Fibroblast of pulmonary artery (primary cell): ENCODE measurements at regions not wholly inside any gene's neighbourhood (a gene's known extent, or its start where the extent isn't known, plus 50 kb on each side); places are given as distances from the start of the nearest gene placed in this dataset.

Source experiments
- DNase-seq: peaks from one replicate; pipeline ENCODE4 v3.0.0-alpha.2; 2010; ENCODE audit warnings: low read depth
- H3K4me3 ChIP-seq: replicated peaks from 2 replicates; pipeline ENCODE4 v1.5.1; 2011; ENCODE audit warnings: low read depth, mild to moderate bottlenecking, control low read depth, low read length, moderate library complexity
- TF ChIP-seq, protein P1 (sequence below): IDR thresholded peaks from 2 replicates; pipeline ENCODE4 v1.5.1; 2011; ENCODE audit warnings: mild to moderate bottlenecking, control low read depth, low read length, inconsistent platforms; ENCODE audit errors: missing control alignments

DNA sequence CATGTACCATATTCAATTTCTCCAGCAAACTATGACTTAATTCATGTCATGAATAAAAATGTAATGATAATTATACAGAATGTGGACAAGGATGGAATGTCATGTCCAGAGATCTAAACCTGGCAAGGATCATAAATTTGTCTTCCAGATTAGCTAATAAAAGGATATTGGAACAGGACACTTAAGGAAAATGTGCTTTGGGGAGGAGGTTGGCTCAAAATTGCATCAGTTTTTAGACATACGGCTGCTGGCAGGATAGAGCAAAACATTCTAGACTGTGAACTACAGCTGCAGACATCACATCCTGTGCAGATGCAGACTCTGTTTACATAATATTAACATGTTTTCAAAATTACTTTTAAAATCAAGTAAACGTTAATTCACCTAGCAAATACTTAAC, 248.4 kb downstream of the TLR4 start:
- TF ChIP-seq, protein P1, sequence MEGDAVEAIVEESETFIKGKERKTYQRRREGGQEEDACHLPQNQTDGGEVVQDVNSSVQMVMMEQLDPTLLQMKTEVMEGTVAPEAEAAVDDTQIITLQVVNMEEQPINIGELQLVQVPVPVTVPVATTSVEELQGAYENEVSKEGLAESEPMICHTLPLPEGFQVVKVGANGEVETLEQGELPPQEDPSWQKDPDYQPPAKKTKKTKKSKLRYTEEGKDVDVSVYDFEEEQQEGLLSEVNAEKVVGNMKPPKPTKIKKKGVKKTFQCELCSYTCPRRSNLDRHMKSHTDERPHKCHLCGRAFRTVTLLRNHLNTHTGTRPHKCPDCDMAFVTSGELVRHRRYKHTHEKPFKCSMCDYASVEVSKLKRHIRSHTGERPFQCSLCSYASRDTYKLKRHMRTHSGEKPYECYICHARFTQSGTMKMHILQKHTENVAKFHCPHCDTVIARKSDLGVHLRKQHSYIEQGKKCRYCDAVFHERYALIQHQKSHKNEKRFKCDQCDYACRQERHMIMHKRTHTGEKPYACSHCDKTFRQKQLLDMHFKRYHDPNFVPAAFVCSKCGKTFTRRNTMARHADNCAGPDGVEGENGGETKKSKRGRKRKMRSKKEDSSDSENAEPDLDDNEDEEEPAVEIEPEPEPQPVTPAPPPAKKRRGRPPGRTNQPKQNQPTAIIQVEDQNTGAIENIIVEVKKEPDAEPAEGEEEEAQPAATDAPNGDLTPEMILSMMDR = no peak
- no peak overlapping the region for H3K4me3 ChIP-seq
- no peak for DNase-seq

DNA sequence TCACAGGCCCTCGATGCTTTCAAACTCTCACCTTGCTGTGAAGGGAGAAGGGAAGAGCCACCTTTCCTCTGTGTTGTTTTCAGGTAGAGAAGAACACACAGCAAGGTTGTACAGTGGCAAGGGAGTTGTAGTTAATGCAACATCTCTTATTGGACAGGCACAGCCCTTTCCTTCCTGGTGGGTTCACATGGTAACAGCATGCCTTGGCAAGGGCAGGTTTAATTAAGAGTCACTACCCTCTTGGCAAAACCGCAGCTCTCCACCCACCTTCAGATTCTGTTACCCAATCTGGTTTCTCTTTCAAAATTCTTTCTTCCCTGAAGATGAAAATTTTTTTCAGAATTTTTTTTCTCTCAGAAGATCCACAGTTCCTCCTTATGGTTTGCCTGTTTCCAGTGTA, 253.1 kb downstream of the TLR4 start:
- TF ChIP-seq, protein P1 = no peak
- DNase-seq = no peak
- H3K4me3 ChIP-seq = no peak overlapping the region

DNA sequence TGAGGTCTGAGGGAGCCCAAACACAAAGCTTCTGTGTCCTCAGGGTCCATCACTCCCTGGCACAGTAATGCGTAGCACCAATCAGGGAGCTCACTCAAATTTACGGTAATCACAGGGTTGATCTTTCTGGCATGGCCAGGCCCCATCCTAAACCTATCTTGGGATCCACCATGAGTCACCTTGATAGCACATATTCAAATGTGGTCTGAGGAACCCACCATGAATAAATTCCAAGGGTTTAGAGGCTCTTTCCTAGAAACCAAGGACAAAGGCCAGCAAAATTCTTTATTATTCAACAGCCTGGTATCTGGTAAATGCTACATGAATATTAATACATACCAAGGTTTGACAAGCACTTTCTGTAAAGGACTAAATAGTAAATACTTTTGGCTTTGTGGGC, 254.5 kb downstream of the TLR4 start:
- TF ChIP-seq, protein P1 = no peak
- no peak overlapping the region for H3K4me3 ChIP-seq
- DNase-seq = no peak

DNA sequence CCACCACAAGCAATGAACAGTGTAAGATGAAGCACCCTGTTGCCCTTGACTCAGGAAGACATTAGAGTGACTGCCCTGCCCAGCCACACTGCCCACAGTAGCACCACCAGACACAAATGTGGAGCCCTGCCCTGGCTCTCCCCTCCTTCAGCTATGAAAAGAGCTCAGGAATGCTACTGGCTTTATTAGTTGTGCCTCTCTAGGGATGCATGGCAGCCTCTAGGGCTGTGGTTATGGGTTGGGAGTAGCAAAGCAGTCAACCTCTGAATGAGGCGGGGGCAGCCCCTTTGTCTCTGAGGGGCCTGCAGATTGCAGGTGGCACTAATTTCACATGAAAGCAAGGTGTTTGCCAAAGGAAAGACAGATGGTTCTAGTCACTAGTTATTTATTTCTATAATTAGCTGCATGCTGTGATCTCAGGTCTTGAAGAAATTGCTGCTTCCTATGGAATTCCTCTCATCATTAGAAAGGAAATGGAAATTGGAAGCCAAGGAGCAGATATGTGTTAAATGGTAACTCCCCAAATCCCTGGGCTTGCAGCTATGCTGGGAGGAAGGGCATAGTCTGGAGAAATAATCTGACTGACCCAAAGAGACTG, 259.4 kb downstream of the TLR4 start:
- DNase-seq = no peak
- TF ChIP-seq, protein P1 = no peak
- no peak overlapping the region for H3K4me3 ChIP-seq

DNA sequence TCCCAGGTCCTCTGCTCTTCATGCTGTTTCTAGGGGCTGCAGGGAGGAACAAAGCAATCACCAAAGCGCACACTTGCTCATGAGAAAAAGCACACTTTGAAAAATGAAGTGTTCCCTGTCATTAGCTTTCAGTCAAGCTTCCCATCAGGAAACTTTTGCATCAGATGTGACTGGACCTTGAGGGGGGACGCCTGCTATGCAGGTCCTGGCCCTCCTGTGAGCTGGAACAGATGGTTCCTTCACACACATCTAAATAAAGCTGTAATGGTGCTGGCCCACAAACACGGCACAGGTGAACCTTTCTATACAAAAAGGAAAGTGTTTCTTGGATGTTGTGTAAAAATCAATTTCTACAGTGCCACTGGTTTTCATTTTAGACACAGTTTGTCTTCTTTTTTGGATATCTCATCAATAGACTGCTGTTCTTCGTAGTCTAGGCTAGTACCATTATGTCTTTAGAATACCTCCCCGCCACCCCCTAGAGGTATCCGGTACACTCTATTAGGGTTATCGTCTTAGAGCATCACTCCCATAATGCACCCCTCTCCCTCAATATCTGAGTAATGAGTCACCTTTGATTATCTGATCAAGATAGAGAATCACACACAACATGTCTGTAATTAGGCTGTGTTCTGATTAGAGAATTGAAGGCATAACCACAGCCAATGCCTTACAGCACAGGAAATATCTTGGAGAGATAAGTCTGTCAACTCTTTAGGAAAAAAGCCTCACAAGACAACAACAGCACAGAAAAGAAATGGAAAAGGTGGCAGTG, 266.3 kb downstream of the TLR4 start:
- H3K4me3 ChIP-seq = no peak overlapping the region
- DNase-seq = no peak

DNA sequence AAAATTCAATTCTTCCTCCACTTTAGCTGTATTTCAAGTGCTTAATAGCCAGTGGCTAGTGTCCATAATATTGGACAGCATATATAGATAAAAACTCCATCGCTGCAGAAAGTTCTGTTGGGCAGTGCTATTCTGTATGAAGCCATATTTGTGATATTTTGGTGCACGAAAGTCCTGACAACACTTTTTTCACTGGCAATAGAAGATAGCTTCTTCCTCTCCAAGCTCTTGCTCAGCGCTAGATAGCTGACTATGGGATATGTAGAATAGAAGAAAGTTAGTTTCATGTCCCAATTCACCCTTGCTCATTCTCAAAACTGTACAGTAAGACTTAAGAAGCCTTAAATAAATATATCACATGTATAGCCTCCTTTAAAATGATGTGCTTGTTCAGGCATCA, 269.9 kb downstream of the TLR4 start:
- no peak for DNase-seq
- TF ChIP-seq, protein P1 = no peak
- H3K4me3 ChIP-seq = no peak overlapping the region

More for the DNA sequence above, 266.3 kb downstream of the TLR4 start:
- TF ChIP-seq, protein P1 = no peak
